ENCODE measurements at regions not wholly inside any gene's neighbourhood (a gene's known extent, or its start where the extent isn't known, plus 50 kb on each side); places are given as distances from the start of the nearest gene placed in this dataset.
A peak's percentile ranks its signal among the peaks of the same experiment; 100 is the strongest.
"Not testable (repeated sequence)": the region's sequence is repeated elsewhere in the genome, so short reads cannot be mapped to it uniquely, and the experiment has no call there.

- peak; percentile 74 for DNase-seq
Observed at GRCh38 chr18:104264-104663, 54.1 kb upstream of the USP14 start.

- DNase-seq, result peak; percentile 65
Observed at GRCh38 chr18:105161-106053, 53.0 kb upstream of the USP14 start.

GRCh38 chr18:106054-106851 lies 52.1 kb upstream of the USP14 start:
- DNase-seq, result not testable (repeated sequence)

GRCh38 chr18:106868-107384 lies 51.4 kb upstream of the USP14 start:
- not testable (repeated sequence) for DNase-seq

DNA sequence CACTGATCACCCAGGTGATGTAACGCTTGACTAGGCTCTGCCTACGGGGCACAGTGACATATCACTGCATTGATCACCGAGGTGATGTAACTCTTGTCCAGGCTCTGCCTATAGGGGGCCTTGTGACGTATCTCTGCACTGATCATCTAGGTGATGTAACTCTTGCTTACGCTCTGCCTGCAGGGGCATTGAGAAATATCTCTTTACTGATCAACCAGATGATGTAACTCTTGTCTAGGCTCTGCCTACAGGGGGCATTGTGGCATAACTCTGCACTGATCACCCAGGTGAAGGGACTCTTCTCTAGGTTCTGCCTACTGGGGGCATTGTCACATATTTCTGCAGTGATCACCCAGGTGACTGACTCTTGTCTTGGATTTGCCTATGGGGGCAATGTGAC lies 50.9 kb upstream of the USP14 start:
- DNase-seq, result peak; percentile 14

DNA sequence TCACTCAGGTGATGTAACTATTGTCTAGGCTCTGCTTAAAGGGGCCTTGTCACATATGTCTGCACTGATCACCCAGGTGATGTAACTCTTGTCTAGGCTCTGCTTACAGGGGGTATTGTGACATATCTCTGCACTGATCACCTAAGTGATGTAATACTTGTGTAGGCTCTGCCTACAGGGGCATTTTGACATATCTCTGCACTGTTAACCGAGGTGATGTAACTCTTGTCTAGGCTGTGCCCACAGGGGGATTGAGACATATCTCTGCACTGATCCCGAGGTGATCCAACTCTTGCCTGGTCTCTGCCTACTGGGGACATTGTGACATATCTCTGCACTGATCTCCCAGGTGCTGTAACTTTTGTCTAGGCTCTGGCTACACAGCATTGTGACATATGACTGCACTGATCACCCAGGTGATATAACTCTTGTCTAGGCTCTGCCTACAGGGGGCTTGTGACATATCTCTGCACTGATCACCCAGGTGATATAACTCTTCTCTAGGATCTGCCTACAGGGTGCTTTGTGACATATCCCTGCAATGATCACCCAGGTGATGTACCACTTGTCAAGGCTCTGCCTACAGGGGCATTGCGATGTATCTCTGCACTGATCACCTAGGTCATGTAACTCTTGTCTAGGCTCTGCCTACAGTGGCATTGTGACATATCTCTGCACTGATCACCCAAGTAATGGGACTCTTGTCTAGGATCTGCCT lies 50.3 kb upstream of the USP14 start:
- not testable (repeated sequence) for DNase-seq

Data from fibroblast of skin of right quadriceps (primary cell).